Muscle layer of duodenum (tissue), 2 donors: ENCODE measurements at regions not wholly inside any gene's neighbourhood (a gene's known extent, or its start where the extent isn't known, plus 50 kb on each side); places are given as distances from the start of the nearest gene placed in this dataset.
"Not testable (repeated sequence)": the region's sequence is repeated elsewhere in the genome, so short reads cannot be mapped to it uniquely, and the experiment has no call there.

Experiments
- H3K27ac ChIP-seq: one replicate; pipeline ENCODE4 v1.7.0; 2013; ENCODE audit warnings: mild to moderate bottlenecking, low read length
- H3K27me3 ChIP-seq: one replicate; pipeline ENCODE4 v1.7.0; 2013; ENCODE audit warnings: low read depth, mild to moderate bottlenecking, control low read depth, low read length
- H3K36me3 ChIP-seq, 2 donors: one replicate each; pipeline ENCODE4 v1.7.0; 2013; ENCODE audit warnings: low read length in 2 of 2, control low read depth in 1 of 2, mild to moderate bottlenecking in 1 of 2; ENCODE audit not compliant: insufficient read depth in 2 of 2, control insufficient read depth in 1 of 2
- H3K4me1 ChIP-seq, 2 donors: one replicate each; pipeline ENCODE4 v1.7.0; 2013; ENCODE audit warnings: low read length in 2 of 2, mild to moderate bottlenecking in 2 of 2, control low read depth in 1 of 2, moderate library complexity in 1 of 2; ENCODE audit not compliant: insufficient read depth in 2 of 2, control insufficient read depth in 1 of 2
- H3K4me3 ChIP-seq, 2 donors: one replicate each; pipeline ENCODE4 v1.7.0; 2013; ENCODE audit warnings: low read length in 2 of 2, low read depth in 1 of 2, mild to moderate bottlenecking in 1 of 2
- H3K9me3 ChIP-seq, 2 donors: one replicate each; pipeline ENCODE4 v1.7.0; 2013; ENCODE audit warnings: low read length in 2 of 2, control low read depth in 1 of 2, mild to moderate bottlenecking in 1 of 2; ENCODE audit not compliant: control insufficient read depth in 1 of 2
- donor health status: healthy.

GRCh38 chrY:12212394-12212793, 488.6 kb upstream of the USP9Y start:
- H3K4me3 ChIP-seq = no peak overlapping the region
- H3K27ac ChIP-seq = no peak overlapping the region
- H3K27me3 ChIP-seq = no peaks in the 10 kb centered on the region
- peaks cover 0 to 3% of the 10 kb centered on the region in 2 donors for H3K9me3 ChIP-seq
- H3K36me3 ChIP-seq = no peaks in the 10 kb centered on the region
- H3K4me1 ChIP-seq = no peaks in the 10 kb centered on the region

- Histone ChIP-seq H3K27ac (no peak overlapping the region), H3K4me1 (no peaks in the 10 kb centered on the region), H3K9me3 (peaks cover 0 to 3% of the 10 kb centered on the region in 2 donors), H3K4me3 (no peak overlapping the region), H3K36me3 (no peaks in the 10 kb centered on the region), H3K27me3 (no peaks in the 10 kb centered on the region)
These were observed 485.4 kb upstream of the USP9Y start for GRCh38 chrY:12215564-12216022.

- Histone ChIP-seq H3K4me3 (no peak overlapping the region), H3K36me3 (no peaks in the 10 kb centered on the region), H3K9me3 (no peaks in the 10 kb centered on the region), H3K27ac (no peak overlapping the region), H3K27me3 (no peaks in the 10 kb centered on the region), H3K4me1 (no peaks in the 10 kb centered on the region)
These were observed 470.1 kb upstream of the USP9Y start for GRCh38 chrY:12230921-12231320.

GRCh38 chrY:12236399-12236798, 464.6 kb upstream of the USP9Y start:
- Histone ChIP-seq H3K4me1 (no peaks in the 10 kb centered on the region), H3K4me3 (no peak overlapping the region), H3K36me3 (no peaks in the 10 kb centered on the region), H3K27ac (no peak overlapping the region), H3K9me3 (no peaks in the 10 kb centered on the region), H3K27me3 (no peaks in the 10 kb centered on the region)

GRCh38 chrY:12240326-12240725, 460.7 kb upstream of the USP9Y start:
- H3K27ac ChIP-seq, H3K36me3 ChIP-seq, H3K4me3 ChIP-seq, H3K4me1 ChIP-seq, H3K9me3 ChIP-seq, H3K27me3 ChIP-seq: not testable (repeated sequence)

GRCh38 chrY:12244146-12244545, 456.9 kb upstream of the USP9Y start:
- Histone ChIP-seq H3K4me1 (no peaks in the 10 kb centered on the region), H3K4me3 (no peak overlapping the region), H3K27ac (no peak overlapping the region), H3K36me3 (no peaks in the 10 kb centered on the region), H3K27me3 (no peaks in the 10 kb centered on the region), H3K9me3 (no peaks in the 10 kb centered on the region)

GRCh38 chrY:12253756-12254155, 447.3 kb upstream of the USP9Y start:
- no peaks in the 10 kb centered on the region for H3K9me3 ChIP-seq
- no peak overlapping the region for H3K27ac ChIP-seq
- H3K36me3 ChIP-seq = no peaks in the 10 kb centered on the region
- H3K27me3 ChIP-seq = no peaks in the 10 kb centered on the region
- no peak overlapping the region for H3K4me3 ChIP-seq
- H3K4me1 ChIP-seq = no peaks in the 10 kb centered on the region

- H3K4me1 ChIP-seq = no peaks in the 10 kb centered on the region
- no peaks in the 10 kb centered on the region for H3K27me3 ChIP-seq
- no peaks in the 10 kb centered on the region for H3K36me3 ChIP-seq
- no peaks in the 10 kb centered on the region for H3K9me3 ChIP-seq
- no peak overlapping the region for H3K4me3 ChIP-seq
- no peak overlapping the region for H3K27ac ChIP-seq
These were observed 429.9 kb upstream of the USP9Y start for GRCh38 chrY:12271162-12271561.

- no peaks in the 10 kb centered on the region for H3K36me3 ChIP-seq
- H3K4me1 ChIP-seq = no peaks in the 10 kb centered on the region
- no peaks in the 10 kb centered on the region for H3K27me3 ChIP-seq
- no peaks in the 10 kb centered on the region for H3K9me3 ChIP-seq
- H3K27ac ChIP-seq = no peak overlapping the region
- H3K4me3 ChIP-seq = no peak overlapping the region
These were observed 415.4 kb upstream of the USP9Y start for GRCh38 chrY:12285608-12286007.

GRCh38 chrY:12288919-12289318, 412.1 kb upstream of the USP9Y start:
- no peaks in the 10 kb centered on the region for H3K4me1 ChIP-seq
- H3K36me3 ChIP-seq = no peaks in the 10 kb centered on the region
- H3K27ac ChIP-seq = no peak overlapping the region
- H3K4me3 ChIP-seq = no peak overlapping the region
- H3K9me3 ChIP-seq = no peaks in the 10 kb centered on the region
- no peaks in the 10 kb centered on the region for H3K27me3 ChIP-seq

- H3K27me3 ChIP-seq = no peaks in the 10 kb centered on the region
- H3K9me3 ChIP-seq = no peaks in the 10 kb centered on the region
- no peaks in the 10 kb centered on the region for H3K4me1 ChIP-seq
- H3K4me3 ChIP-seq = no peak overlapping the region
- H3K36me3 ChIP-seq = no peaks in the 10 kb centered on the region
- H3K27ac ChIP-seq = no peak overlapping the region
These were observed 411.6 kb upstream of the USP9Y start for GRCh38 chrY:12289415-12289814.

GRCh38 chrY:12292542-12292941, 408.5 kb upstream of the USP9Y start:
- Histone ChIP-seq H3K4me1 (no peaks in the 10 kb centered on the region), H3K27me3 (no peaks in the 10 kb centered on the region), H3K9me3 (no peaks in the 10 kb centered on the region), H3K4me3 (no peak overlapping the region), H3K36me3 (no peaks in the 10 kb centered on the region), H3K27ac (no peak overlapping the region)
